GM12878 (cell line): ENCODE measurements at regions not wholly inside any gene's neighbourhood (a gene's known extent, or its start where the extent isn't known, plus 50 kb on each side); places are given as distances from the start of the nearest gene placed in this dataset.

Source experiments
- ATAC-seq: fragments of 200-7000 bp; cut with Tn5 transposase; 3 replicates; pipeline ENCODE4 v1.9.1; 2020; ENCODE audit warnings: mild to moderate bottlenecking, moderate library complexity
- BruUV-seq: library from RNA; stranded (reverse); fragments of 400-500 nt; replicated peaks from 2 replicates; lab custom pipeline; 2021; lab: Mats Ljungman, UMichigan
- CTCF ChIA-PET: fragments of 300-600 bp; sonication (Branson Sonifier 250); formaldehyde crosslinking; extraction: SDS; loops from one replicate; lab custom pipeline; 2021; ENCODE audit warnings: inconsistent platforms; lab: Yijun Ruan, JAX
- POLR2A ChIA-PET: fragments of 350-600 bp; formaldehyde crosslinking; extraction: SDS; loops from one replicate; lab custom pipeline; 2021; ENCODE audit warnings: inconsistent platforms; lab: Charles Lee
- RAD21 ChIA-PET: fragments of 300-600 bp; sonication (Branson Sonifier 250); formaldehyde crosslinking; loops from one replicate; lab custom pipeline; 2023; ENCODE audit warnings: antibody characterized with exemption; ENCODE audit not compliant: unreplicated experiment; lab: Charles Lee
- SMC1A ChIA-PET: fragments of 300-600 bp; sonication (Branson Sonifier 250); formaldehyde crosslinking; loops from one replicate; lab custom pipeline; 2023; ENCODE audit not compliant: unreplicated experiment, uncharacterized antibody; lab: Charles Lee
- DNase-seq: peaks from one replicate; pipeline ENCODE4 v3.0.0-alpha.2; 2011; ENCODE audit warnings: low read depth, low spot score
- FAIRE-seq: peaks from 3 replicates; lab custom pipeline; 2011; peaks lifted over from hg19 to GRCh38; lab: Jason Lieb, UNC
- H2AFZ ChIP-seq: 2 replicates; pipeline ENCODE4 v1.6.0; 2011; ENCODE audit warnings: low read depth, low read length, control low read depth; ENCODE audit not compliant: control insufficient read depth
- H3K27ac ChIP-seq: 2 replicates; pipeline ENCODE4 v1.5.1; 2011; ENCODE audit warnings: control low read depth; ENCODE audit not compliant: control insufficient read depth, insufficient read depth
- H3K27me3 ChIP-seq, 2 experiments: replicated peaks in 1 of 2; 2 replicates each; pipeline versions ENCODE4 v1.6.0 to v1.6.1; 2011; ENCODE audit warnings: low read length in 1 of 2; ENCODE audit not compliant: control insufficient read depth in 2 of 2, insufficient read depth in 2 of 2
- H3K36me3 ChIP-seq, 2 experiments: 2 replicates each; pipeline ENCODE4 v1.5.1; 2011; ENCODE audit warnings: low read length in 1 of 2; ENCODE audit not compliant: control insufficient read depth in 2 of 2, insufficient read depth in 2 of 2
- H3K4me1 ChIP-seq: 2 replicates; pipeline ENCODE4 v1.6.1; 2011; ENCODE audit warnings: mild to moderate bottlenecking, low read length, moderate library complexity, mixed read lengths; ENCODE audit not compliant: control insufficient read depth, insufficient read depth
- H3K4me2 ChIP-seq: 2 replicates; pipeline ENCODE4 v1.6.0; 2011; ENCODE audit warnings: control low read depth; ENCODE audit not compliant: control insufficient read depth, insufficient read depth
- H3K4me3 ChIP-seq: fragments of 200-600 bp; sonication (generic); 2 replicates; pipeline ENCODE4 v1.5.1; 2016
- H3K79me2 ChIP-seq: 2 replicates; pipeline ENCODE4 v1.6.0; 2011; ENCODE audit warnings: low read length; ENCODE audit not compliant: control insufficient read depth, insufficient read depth
- H3K9ac ChIP-seq: 2 replicates; pipeline ENCODE4 v1.8.0; 2011; ENCODE audit warnings: low read length, control low read depth, mixed read lengths; ENCODE audit not compliant: control insufficient read depth, insufficient read depth
- H3K9me3 ChIP-seq: replicated peaks from 3 replicates; pipeline ENCODE4 v1.5.1; 2011; ENCODE audit warnings: mild to moderate bottlenecking, low read length; ENCODE audit not compliant: control insufficient read depth, insufficient read depth
- H4K20me1 ChIP-seq: 2 replicates; pipeline ENCODE4 v1.6.0; 2011; ENCODE audit not compliant: control insufficient read depth, insufficient read depth
- ATF3 ChIP-seq: IDR thresholded peaks from 2 replicates; pipeline ENCODE4 v1.6.1; 2011; ENCODE audit warnings: low read depth, mild to moderate bottlenecking, low read length, moderate library complexity, borderline replicate concordance; ENCODE audit errors: extremely low read depth
- CHD1 ChIP-seq: IDR thresholded peaks from 2 replicates; pipeline ENCODE4 v1.6.1; 2012; ENCODE audit warnings: low read depth, low read length, improper control_type of control experiment
- ELK1 ChIP-seq: IDR thresholded peaks from 2 replicates; pipeline ENCODE4 v1.6.1; 2012; ENCODE audit warnings: low read depth, low read length, improper control_type of control experiment
- MYC ChIP-seq: IDR thresholded peaks from 2 replicates; pipeline ENCODE4 v1.6.1; 2011; ENCODE audit warnings: mild to moderate bottlenecking, low read length, moderate library complexity, inconsistent platforms; ENCODE audit not compliant: insufficient read depth, insufficient replicate concordance, insufficient read length, severe bottlenecking
- RB1 ChIP-seq: fragments of 450-650 bp; formaldehyde crosslinking; IDR thresholded peaks from 2 replicates; pipeline ENCODE4 v1.6.1; 2017; ENCODE audit warnings: mild to moderate bottlenecking, borderline replicate concordance
- RELA ChIP-seq: fragments of 450-650 bp; IDR thresholded peaks from 2 replicates; pipeline ENCODE4 v1.8.0; 2014; ENCODE audit warnings: borderline replicate concordance; ENCODE audit not compliant: partially characterized antibody
- SMAD5 ChIP-seq: IDR thresholded peaks from 2 replicates; pipeline ENCODE4 v1.6.1; 2016; ENCODE audit warnings: antibody characterized with exemption, low read depth
- SP1 ChIP-seq: IDR thresholded peaks from one replicate; pipeline ENCODE4 v1.6.1; 2011; ENCODE audit warnings: low read depth, low read length
- USF2 ChIP-seq: IDR thresholded peaks from 2 replicates; pipeline ENCODE4 v1.6.1; 2011; ENCODE audit warnings: low read depth, low read length, improper control_type of control experiment, borderline replicate concordance
- WRNIP1 ChIP-seq: IDR thresholded peaks from 2 replicates; pipeline ENCODE4 v1.6.1; 2011; ENCODE audit warnings: low read depth, low read length, improper control_type of control experiment, borderline replicate concordance
- ZBTB11 ChIP-seq: fragments of 450-650 bp; formaldehyde crosslinking; IDR thresholded peaks from 2 replicates; pipeline ENCODE4 v1.5.0; 2022; ENCODE audit warnings: mild to moderate bottlenecking, missing genetic modification characterization
- ZBTB4 ChIP-seq: fragments of 450-650 bp; formaldehyde crosslinking; IDR thresholded peaks from 2 replicates; pipeline ENCODE4 v1.4.0; 2022; ENCODE audit warnings: mild to moderate bottlenecking, moderate library complexity
- WGBS: methylation state at CpG from one replicate; pipeline ENCODE4 v1.1.6; 2016; ENCODE audit warnings: low lambda C conversion rate; ENCODE audit not compliant: insufficient replicate concordance, insufficient coverage; ENCODE audit errors: missing lambda C conversion rate; 5-methylcytosine and 5-hydroxymethylcytosine counted together
- in situ Hi-C: fragments of 300-500 bp; cut with MboI; formaldehyde crosslinking; loops from 9 replicates; pipeline ENCODE4 v1.14.3; 2018; ENCODE audit warnings: mixed read lengths
- intact Hi-C: fragments of 100-400 bp; cut with micrococcal nuclease; formaldehyde crosslinking; loops from one replicate; pipeline ENCODE4 v1.14.2; 2022; ENCODE audit not compliant: unreplicated experiment

- DNase-seq: no peak
- no peak for FAIRE-seq
- 87% methylated on average over 4 of the region's 4 CpGs for WGBS
- no peak for ATAC-seq
- H3K27me3 ChIP-seq: no peaks in the 10 kb centered on the region
- SMC1A ChIA-PET: interaction anchor here (1.0 to 1.8 kb wide), 7 partner anchors 8 to 455 kb away, joined by 3 to 6 read pairs (median 5); no protein-coding TSS in a partner anchor
- CTCF ChIA-PET: interaction anchor here (0.5 to 4.2 kb wide), 6 partner anchors 12 to 1907 kb away, joined by 3 to 18 read pairs (median 4); no protein-coding TSS in a partner anchor
- no peak overlapping the region for H3K4me3 ChIP-seq
- intact Hi-C loops: no loop called here
- H3K4me1 ChIP-seq: no peaks in the 10 kb centered on the region
- H4K20me1 ChIP-seq: no peaks in the 10 kb centered on the region
- POLR2A ChIA-PET: interaction anchor here (0.7 kb wide), 1 partner anchor 307 kb away, joined by 3 read pairs; no protein-coding TSS in a partner anchor
- in situ Hi-C loops: no loop called here
- H3K9me3 ChIP-seq: no peaks in the 10 kb centered on the region
- H3K79me2 ChIP-seq: no peaks in the 10 kb centered on the region
- RAD21 ChIA-PET: no interaction called here
- no peak overlapping the region for H3K27ac ChIP-seq
- H3K36me3 ChIP-seq: no peaks in the 10 kb centered on the region
- no peak overlapping the region for H2AFZ ChIP-seq
- H3K9ac ChIP-seq: no peak overlapping the region
- H3K4me2 ChIP-seq: no peak overlapping the region
- no TSS peak for BruUV-seq
- TF ChIP-seq SP1: no peak
- TF ChIP-seq CHD1: no peak
- no peak for TF ChIP-seq SMAD5
- no peak for TF ChIP-seq ATF3
- no peak for TF ChIP-seq RELA
- TF ChIP-seq ELK1: no peak
- no peak for TF ChIP-seq WRNIP1
- TF ChIP-seq USF2: no peak
- TF ChIP-seq RB1: no peak
- no peak for TF ChIP-seq MYC
- TF ChIP-seq ZBTB4: no peak
- TF ChIP-seq ZBTB11 (CRISPR knock-in tag): no peak
Measured at GRCh38 chr13:30126903-30127428, 180.4 kb downstream of the KATNAL1 start.
